ENCODE measurements at regions not wholly inside any gene's neighbourhood (a gene's known extent, or its start where the extent isn't known, plus 50 kb on each side); places are given as distances from the start of the nearest gene placed in this dataset.

GRCh38 chr9:126222835-126223431, 103.7 kb upstream of the MVB12B start:
- no peaks in the 10 kb centered on the region for H3K4me1 Mint-ChIP-seq (ENCODE audit: low read depth)
- H3K27me3 Mint-ChIP-seq (ENCODE audit: low read depth), result peaks cover 54% of the 10 kb centered on the region
- no peak overlapping the region for H3K4me3 Mint-ChIP-seq
- H3K27ac Mint-ChIP-seq, result no peak overlapping the region
- no peaks in the 10 kb centered on the region for H3K36me3 Mint-ChIP-seq (ENCODE audit: low read depth)
- H3K9me3 Mint-ChIP-seq, result no peaks in the 10 kb centered on the region

GRCh38 chr9:126223798-126224531, 102.7 kb upstream of the MVB12B start:
- H3K27me3 Mint-ChIP-seq (ENCODE audit: low read depth), result peaks cover 57% of the 10 kb centered on the region
- H3K9me3 Mint-ChIP-seq, result no peaks in the 10 kb centered on the region
- H3K27ac Mint-ChIP-seq, result no peak overlapping the region
- peaks cover 4% of the 10 kb centered on the region for H3K4me1 Mint-ChIP-seq (ENCODE audit: low read depth)
- no peaks in the 10 kb centered on the region for H3K36me3 Mint-ChIP-seq (ENCODE audit: low read depth)
- H3K4me3 Mint-ChIP-seq, result no peak overlapping the region

GRCh38 chr9:126225611-126226609, 100.7 kb upstream of the MVB12B start:
- Mint-ChIP-seq H3K4me1 (ENCODE audit: low read depth) (peaks cover 4% of the 10 kb centered on the region), H3K36me3 (ENCODE audit: low read depth) (no peaks in the 10 kb centered on the region), H3K27me3 (ENCODE audit: low read depth) (peaks cover 44% of the 10 kb centered on the region), H3K9me3 (no peaks in the 10 kb centered on the region), H3K4me3 (no peak overlapping the region), H3K27ac (no peak overlapping the region)

- no peak overlapping the region for H3K4me3 Mint-ChIP-seq
- H3K27ac Mint-ChIP-seq, result no peak overlapping the region
- no peaks in the 10 kb centered on the region for H3K36me3 Mint-ChIP-seq (ENCODE audit: low read depth)
- no peaks in the 10 kb centered on the region for H3K9me3 Mint-ChIP-seq
- H3K4me1 Mint-ChIP-seq (ENCODE audit: low read depth), result peaks cover 4% of the 10 kb centered on the region
- peaks cover 31% of the 10 kb centered on the region for H3K27me3 Mint-ChIP-seq (ENCODE audit: low read depth)
Measured at GRCh38 chr9:126226991-126227936, 99.4 kb upstream of the MVB12B start.

GRCh38 chr9:126228111-126228780, 98.4 kb upstream of the MVB12B start:
- Mint-ChIP-seq H3K4me1 (ENCODE audit: low read depth) (peaks cover 4% of the 10 kb centered on the region), H3K27ac (no peak overlapping the region), H3K27me3 (ENCODE audit: low read depth) (peaks cover 27% of the 10 kb centered on the region), H3K4me3 (no peak overlapping the region), H3K9me3 (no peaks in the 10 kb centered on the region), H3K36me3 (ENCODE audit: low read depth) (no peaks in the 10 kb centered on the region)

GRCh38 chr9:126228781-126229444, 97.7 kb upstream of the MVB12B start:
- Mint-ChIP-seq H3K27ac (no peak overlapping the region), H3K9me3 (no peaks in the 10 kb centered on the region), H3K4me1 (ENCODE audit: low read depth) (peaks cover 4% of the 10 kb centered on the region), H3K4me3 (no peak overlapping the region), H3K36me3 (ENCODE audit: low read depth) (no peaks in the 10 kb centered on the region), H3K27me3 (ENCODE audit: low read depth) (peaks cover 24% of the 10 kb centered on the region)

- peaks cover 18% of the 10 kb centered on the region for H3K27me3 Mint-ChIP-seq (ENCODE audit: low read depth)
- H3K27ac Mint-ChIP-seq, result no peak overlapping the region
- H3K4me1 Mint-ChIP-seq (ENCODE audit: low read depth), result peaks cover 4% of the 10 kb centered on the region
Measured at GRCh38 chr9:126229501-126229900, 97.1 kb upstream of the MVB12B start.

GRCh38 chr9:126230692-126231091, 95.9 kb upstream of the MVB12B start:
- Mint-ChIP-seq H3K36me3 (ENCODE audit: low read depth) (no peaks in the 10 kb centered on the region), H3K27me3 (ENCODE audit: low read depth) (peaks cover 13% of the 10 kb centered on the region), H3K27ac (no peak overlapping the region), H3K9me3 (no peaks in the 10 kb centered on the region), H3K4me1 (ENCODE audit: low read depth) (peaks cover 4% of the 10 kb centered on the region), H3K4me3 (no peak overlapping the region)

More at GRCh38 chr9:126229501-126229900, 97.1 kb upstream of the MVB12B start:
- no peak overlapping the region for H3K4me3 Mint-ChIP-seq
- no peaks in the 10 kb centered on the region for H3K9me3 Mint-ChIP-seq
- H3K36me3 Mint-ChIP-seq (ENCODE audit: low read depth), result no peaks in the 10 kb centered on the region

- Mint-ChIP-seq H3K4me3 (no peak overlapping the region), H3K9me3 (no peaks in the 10 kb centered on the region), H3K36me3 (ENCODE audit: low read depth) (no peaks in the 10 kb centered on the region), H3K4me1 (ENCODE audit: low read depth) (peaks cover 4% of the 10 kb centered on the region), H3K27ac (no peak overlapping the region), H3K27me3 (ENCODE audit: low read depth) (peaks cover 13% of the 10 kb centered on the region)
Measured at GRCh38 chr9:126232461-126232860, 94.2 kb upstream of the MVB12B start.

- no peaks in the 10 kb centered on the region for H3K9me3 Mint-ChIP-seq
- peaks cover 11% of the 10 kb centered on the region for H3K27me3 Mint-ChIP-seq (ENCODE audit: low read depth)
Measured at GRCh38 chr9:126233175-126233574, 93.5 kb upstream of the MVB12B start.

GRCh38 chr9:126233913-126234525, 92.6 kb upstream of the MVB12B start:
- H3K27me3 Mint-ChIP-seq (ENCODE audit: low read depth), result peaks cover 5% of the 10 kb centered on the region
- H3K27ac Mint-ChIP-seq, result no peak overlapping the region
- no peak overlapping the region for H3K4me3 Mint-ChIP-seq
- no peaks in the 10 kb centered on the region for H3K9me3 Mint-ChIP-seq
- H3K36me3 Mint-ChIP-seq (ENCODE audit: low read depth), result no peaks in the 10 kb centered on the region
- no peaks in the 10 kb centered on the region for H3K4me1 Mint-ChIP-seq (ENCODE audit: low read depth)

More at GRCh38 chr9:126233175-126233574, 93.5 kb upstream of the MVB12B start:
- no peak overlapping the region for H3K4me3 Mint-ChIP-seq
- H3K27ac Mint-ChIP-seq, result no peak overlapping the region
- peaks cover 4% of the 10 kb centered on the region for H3K4me1 Mint-ChIP-seq (ENCODE audit: low read depth)
- no peaks in the 10 kb centered on the region for H3K36me3 Mint-ChIP-seq (ENCODE audit: low read depth)

GRCh38 chr9:126234681-126235335, 91.8 kb upstream of the MVB12B start:
- no peak overlapping the region for H3K4me3 Mint-ChIP-seq
- H3K36me3 Mint-ChIP-seq (ENCODE audit: low read depth), result no peaks in the 10 kb centered on the region
- no peak overlapping the region for H3K27ac Mint-ChIP-seq
- no peaks in the 10 kb centered on the region for H3K4me1 Mint-ChIP-seq (ENCODE audit: low read depth)
- H3K27me3 Mint-ChIP-seq (ENCODE audit: low read depth), result no peaks in the 10 kb centered on the region
- no peaks in the 10 kb centered on the region for H3K9me3 Mint-ChIP-seq
